GM19397 (cell line): ENCODE measurements at regions not wholly inside any gene's neighbourhood (a gene's known extent, or its start where the extent isn't known, plus 50 kb on each side); places are given as distances from the start of the nearest gene placed in this dataset.

Experiments used
- ATAC-seq: cut with Tn5 transposase; IDR thresholded peaks from one replicate; pipeline ENCODE4 v1.9.1; 2021; ENCODE audit warnings: mild to moderate bottlenecking, moderate library complexity; ENCODE audit not compliant: unreplicated experiment

DNA sequence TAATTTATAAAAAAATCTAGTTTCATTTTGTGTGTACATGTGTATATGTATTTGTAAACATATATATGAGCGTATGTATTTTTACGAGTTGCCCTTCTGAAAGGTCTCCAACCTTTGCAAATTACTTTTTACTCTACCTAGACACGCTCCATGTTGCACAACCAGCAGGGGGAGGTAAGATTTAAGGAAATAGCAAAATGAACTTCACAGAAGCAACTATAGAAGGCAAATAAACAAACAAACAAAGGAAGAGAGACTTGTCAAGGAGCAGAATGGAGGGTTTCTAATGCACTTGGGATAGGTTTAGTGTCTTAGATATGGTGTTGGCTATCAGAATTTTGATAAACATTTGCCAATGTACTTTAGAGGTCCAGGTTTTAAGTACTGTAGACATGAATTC, 820.5 kb upstream of the POU3F3 start:
- ATAC-seq = no peak

DNA sequence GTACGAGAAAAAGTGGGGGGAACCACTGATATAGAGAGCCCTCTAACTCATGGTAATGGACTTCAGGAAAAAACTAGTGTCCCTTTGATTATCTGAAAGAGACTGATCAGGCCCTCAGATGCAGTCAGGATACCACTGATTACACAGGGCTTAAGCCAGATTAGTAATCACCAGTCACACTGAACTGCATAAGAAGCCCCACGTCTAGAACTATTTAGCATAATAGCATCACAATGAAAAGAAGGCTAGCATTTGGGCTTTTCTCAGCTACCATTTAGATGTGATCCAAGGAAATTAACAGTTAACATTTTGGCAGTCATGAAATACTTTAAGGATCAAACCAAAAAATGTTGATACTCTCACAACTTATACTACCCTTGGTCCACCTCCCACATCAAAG, 813.1 kb upstream of the POU3F3 start:
- ATAC-seq = no peak

DNA sequence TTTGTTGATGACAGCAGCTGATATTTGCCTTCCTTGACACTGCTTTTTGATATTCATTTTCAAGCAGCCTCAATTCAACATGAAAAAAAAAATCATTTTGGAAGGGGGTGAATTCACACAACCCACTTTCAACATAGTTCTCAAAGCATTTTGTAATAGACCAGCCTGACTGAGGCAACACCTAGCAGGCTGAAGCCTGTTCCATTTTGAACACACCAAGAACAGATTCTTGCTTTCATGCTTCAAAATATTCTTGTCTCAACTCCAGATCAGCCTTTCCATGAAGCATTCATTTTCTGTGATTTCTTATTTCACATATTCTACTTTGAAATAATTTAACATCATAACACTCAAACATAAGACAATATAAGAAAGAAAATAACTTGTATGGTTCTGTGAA, 812.6 kb upstream of the POU3F3 start:
- no peak for ATAC-seq

DNA sequence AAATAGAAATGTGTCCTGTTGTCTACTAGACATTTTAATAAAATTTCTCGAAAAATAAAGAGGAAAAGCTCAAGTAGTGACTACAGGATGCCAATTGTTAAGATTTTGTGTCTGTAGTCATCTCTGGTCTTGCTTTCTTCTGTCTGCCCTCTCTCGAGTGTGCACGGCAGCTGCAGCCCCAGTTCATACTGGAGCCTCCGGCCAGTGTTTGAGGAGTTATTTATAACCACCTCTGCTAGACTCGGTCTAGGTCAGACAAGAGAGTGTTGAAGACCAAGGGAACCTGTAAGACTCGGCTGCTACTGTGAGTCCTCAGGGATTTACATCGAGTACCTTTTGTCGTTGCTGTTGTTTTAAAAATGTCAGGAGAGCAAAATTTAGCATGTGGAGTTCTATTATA, 810.1 kb upstream of the POU3F3 start:
- no peak for ATAC-seq

DNA sequence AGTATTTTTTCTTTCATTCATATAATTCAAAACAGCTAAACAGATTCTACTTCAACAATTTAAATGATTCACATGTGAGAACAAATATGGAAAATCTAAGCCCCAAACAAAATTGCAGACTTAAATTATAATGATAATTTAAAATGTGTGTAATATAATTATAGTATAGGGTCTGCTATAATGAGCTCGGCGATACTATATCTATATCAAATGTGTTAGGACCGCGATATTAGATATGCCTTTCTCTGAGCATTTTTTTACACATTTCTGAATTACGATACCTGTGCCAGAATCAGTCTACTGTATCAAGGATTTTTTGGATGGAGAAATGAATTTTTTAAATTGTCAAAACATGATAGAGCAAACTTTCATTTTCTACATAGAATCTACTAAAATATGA, 808.8 kb upstream of the POU3F3 start:
- no peak for ATAC-seq

DNA sequence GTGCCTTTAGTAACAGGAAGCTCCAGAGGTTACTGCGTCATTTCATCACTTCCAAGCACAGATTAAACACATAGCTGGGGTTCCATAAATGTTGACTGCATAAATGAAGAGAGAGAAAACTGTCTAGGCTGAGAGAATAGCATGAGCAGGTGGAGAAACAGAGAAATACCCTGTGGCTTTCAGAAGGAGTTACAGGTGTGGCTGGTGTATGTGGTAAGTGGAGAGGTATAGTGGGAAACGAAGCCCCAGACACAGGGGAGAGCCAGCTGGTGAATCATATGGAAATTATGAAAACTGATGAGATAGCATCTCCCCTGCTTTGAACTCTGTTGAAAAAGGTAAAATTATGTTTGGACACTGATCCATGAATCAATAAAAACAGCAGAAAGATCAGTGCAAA, 807.4 kb upstream of the POU3F3 start:
- no peak for ATAC-seq

DNA sequence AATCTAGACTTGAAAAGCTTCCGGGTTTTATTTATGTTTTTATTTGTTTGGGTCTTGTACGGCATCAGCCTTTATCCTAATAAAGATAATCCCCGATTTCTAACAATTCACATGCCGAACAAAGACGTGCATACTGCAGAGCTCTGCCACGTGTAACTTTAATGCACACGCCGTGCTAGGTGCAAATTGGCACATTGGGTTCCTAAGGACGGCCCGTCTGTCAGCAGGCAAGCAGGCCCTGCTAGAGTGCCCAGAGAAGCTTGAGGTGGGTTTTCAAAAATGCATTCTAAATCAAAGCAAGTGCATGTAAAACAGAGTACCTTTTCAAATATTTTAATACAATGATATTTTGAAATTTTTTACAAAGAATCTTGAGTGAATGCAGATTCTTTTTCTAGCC, 806.4 kb upstream of the POU3F3 start:
- ATAC-seq = no peak

DNA sequence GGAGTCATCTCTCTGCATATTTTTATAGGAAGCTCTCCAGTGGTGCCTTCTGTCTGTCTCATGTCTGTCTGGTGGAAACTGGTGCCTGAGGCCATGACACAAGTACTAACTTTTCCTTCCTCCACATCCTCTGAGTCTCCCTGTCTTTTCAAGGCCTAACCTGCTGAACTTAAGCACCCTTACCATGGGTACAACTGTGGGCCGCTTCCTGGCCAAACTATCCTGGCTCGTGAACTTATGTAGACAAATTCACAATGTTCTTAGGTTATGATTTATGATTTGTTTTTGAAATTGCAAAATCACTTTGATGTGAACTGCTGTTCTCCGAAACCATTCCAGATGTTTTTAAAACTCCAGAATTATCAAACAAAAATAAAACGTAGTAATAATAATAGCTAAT, 804.5 kb upstream of the POU3F3 start:
- no peak for ATAC-seq

DNA sequence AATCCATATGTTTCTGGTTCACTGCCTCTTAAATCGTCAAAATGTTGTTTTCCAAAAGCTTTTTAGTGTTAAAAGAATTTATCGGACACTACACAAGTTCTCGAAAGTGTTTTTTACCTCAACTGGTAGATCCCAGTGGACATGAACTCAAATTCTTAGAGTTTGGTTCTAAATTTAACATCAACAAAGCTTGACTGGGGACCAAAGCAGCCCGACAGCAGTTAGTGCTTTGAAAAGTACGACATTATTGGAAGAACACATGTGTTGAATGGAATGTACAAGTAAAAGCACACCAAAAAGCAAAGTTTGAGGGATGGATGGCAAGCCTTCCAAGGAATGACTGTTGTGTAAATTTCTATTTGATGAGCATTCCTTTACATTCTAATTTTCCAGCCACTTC, 803.9 kb upstream of the POU3F3 start:
- ATAC-seq = no peak

DNA sequence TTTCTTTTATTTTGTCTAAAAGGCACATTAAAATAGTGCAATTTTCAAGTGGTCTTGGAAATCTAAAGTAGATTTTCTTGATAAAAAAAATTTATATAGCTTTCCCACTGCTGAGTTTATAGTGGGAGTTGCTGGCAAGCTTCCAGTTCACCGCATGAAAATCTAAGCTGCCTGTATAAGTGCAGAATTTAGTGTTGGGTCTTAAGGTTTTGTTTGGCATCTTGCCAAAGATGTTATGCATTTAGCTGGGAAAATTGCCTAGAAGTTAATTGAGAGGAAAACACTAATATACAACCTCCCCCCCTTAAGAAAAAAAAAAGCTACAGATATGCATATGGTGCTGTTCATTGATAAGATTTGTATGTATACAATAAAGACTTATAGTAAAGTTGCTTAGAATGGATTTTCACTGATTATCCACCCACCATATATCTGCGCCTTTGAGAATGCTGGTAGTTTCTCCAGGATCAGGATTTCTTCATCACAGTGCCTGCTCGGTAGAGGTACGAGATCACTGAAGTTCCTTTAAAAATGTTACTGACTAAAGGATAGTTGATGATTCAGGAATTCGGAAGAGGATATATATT, 803.2 kb upstream of the POU3F3 start:
- ATAC-seq = no peak

DNA sequence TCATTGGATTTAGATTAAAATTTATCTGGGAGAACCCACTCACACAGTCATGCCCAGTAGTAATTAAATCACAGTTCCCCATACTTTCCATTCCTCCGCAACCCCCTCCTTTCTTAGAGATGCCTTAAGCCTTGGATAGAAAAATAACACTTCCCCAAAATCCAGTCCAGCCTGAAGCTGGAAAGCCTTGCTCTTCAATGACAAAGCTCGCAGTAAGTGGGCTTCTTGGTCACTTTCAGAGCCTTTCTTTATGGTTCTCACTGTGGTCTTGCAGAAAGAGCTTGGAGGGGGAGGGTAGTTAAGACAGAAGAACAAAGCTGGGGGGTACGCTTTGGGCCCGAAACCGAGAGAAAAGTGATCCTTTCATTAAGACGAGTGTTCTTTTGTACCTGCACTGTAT, 802.1 kb upstream of the POU3F3 start:
- no peak for ATAC-seq

DNA sequence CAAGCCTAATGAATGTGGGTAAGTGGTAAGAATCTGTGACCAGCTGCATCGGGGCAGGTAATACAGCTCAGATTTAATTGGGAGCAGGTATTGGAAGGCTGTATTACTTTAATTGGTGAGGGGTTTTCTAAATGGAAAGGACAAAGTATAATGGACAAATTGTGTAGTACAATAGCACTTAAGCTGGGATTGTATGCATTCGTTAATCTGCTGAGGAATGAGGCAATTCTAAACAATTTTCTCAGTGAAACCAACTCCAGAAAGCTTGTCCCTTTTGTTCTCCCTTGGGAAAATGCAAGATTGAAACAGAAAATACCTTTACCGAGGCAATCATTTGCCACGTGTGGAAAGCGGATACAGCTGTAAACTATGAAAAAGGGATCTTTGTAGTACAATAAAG, 801.6 kb upstream of the POU3F3 start:
- ATAC-seq = no peak

DNA sequence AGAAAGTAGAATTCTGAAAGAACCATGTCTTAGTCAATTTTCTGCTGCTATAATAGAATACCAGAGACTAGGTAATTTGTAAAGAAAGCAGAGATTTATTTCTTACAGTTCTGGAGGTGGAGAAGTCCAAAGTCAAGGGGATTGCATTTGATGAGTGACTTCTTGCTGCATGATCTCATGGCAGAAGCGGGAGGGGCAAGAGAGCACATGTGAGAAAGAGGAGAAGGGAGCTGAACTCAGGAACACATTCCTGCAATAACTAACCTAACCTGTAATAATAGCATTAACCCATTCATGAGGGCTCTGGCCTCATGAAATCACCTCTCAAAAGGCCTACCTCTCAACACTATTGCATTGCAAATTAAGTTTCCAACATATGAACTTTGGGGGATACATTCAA, 797.5 kb upstream of the POU3F3 start:
- ATAC-seq = no peak

DNA sequence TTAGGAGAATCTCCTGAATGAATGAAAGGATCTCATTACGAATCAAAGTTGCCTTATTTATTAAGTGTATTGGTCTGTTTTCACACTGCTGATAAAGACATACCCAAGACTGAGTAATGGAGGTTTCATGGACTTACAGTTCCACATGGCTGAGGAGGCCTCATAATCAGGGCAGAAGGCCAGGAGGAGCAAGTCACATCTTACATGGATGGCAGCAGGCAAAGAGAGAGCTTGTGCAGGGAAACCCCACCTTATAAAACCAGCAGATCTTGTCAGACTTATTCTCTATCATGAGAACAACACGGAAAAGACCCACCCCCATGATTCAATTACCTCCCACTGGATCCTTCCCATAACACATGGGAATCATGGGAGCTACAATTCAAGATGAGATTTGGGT, 785.2 kb upstream of the POU3F3 start:
- no peak for ATAC-seq

DNA sequence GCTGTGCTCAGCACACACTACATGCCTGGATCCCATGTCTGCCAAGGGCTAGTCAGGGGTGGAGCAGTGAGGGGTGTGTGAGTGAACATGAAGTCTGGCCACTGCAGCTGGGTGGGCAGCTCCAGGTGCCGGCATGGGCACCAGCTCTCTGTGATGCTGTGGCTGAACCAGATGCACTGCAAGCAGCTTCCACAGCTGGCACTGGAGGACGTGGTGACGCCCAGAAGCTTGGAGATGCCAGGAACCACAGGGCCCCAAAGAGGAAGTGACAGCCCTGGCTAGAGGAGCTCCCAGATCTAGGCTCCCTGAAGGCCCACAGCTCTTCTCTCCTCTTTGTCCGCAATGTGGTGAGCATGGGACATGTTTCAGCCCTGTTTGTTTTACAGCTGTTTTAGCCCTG, 776.3 kb upstream of the POU3F3 start:
- no peak for ATAC-seq

DNA sequence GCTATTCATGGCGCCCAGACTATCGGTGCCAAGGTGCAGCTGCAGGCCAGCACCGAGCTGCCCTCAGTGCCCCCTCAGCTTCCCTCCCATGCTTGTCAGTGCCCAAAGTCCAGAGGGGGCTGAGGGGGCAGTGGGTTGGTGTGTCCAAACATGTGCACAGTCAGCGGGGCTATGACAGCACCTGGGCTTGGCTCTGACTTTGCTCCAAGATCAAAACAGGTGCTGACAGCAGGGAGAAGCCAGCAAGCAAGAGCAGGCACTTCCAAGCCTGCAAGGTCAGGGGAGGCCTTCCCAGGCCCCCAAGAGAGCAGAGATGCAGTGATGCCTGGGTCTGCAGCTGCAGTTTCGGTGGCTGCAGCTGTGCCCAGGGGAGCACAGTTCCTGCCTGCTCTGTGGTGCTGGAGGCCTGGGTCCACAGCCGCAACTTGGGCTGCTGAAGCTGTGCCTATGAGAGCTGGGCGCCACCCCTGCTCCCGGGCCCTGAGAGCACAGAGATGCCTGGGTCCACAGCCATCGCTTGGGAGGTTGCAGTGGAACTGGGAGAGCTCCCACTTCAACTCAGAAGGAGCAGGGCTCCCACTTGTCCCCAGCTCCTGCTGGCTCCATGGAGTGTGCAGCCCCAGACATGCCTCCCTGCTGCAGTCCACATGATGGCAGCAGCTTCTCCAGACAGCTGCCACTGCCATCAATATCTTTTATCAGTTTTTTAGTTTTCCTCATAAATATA, 775.3 kb upstream of the POU3F3 start:
- ATAC-seq = no peak

DNA sequence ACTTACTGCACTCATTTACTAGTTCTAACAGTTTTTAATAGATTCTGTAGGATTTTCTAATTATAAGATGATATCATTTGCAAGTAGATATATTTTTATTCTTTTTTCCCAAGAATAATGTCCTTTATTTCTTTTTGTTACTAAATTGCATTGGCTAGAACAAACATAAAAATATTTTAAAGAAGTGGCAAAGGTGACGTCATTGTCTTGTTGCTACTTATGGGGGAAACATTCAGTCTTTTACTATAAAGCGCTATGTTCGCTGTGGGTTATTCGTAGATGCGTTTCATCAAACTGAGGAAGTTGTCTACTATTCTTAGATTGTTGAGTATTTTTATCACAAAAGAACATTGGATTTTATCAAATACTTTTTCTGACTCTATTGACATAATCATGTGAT, 765.2 kb upstream of the POU3F3 start:
- ATAC-seq = no peak

DNA sequence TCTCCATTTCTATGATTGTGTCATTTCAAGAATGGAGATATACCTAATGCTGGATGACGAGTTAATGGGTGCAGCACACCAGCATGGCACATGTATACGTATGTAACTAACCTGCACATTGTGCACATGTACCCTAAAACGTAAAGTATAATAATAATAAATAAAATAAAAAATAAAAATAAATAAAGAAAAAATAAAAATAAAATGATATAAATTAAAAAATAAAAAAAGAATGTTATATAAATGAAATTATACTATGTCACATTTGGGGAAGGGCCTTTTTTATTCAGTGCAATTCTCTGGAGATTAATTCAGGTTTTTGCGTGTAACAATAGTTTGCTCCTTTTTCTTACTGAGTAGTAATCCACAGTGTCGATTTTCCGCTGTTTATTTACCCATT, 763.5 kb upstream of the POU3F3 start:
- ATAC-seq = no peak

DNA sequence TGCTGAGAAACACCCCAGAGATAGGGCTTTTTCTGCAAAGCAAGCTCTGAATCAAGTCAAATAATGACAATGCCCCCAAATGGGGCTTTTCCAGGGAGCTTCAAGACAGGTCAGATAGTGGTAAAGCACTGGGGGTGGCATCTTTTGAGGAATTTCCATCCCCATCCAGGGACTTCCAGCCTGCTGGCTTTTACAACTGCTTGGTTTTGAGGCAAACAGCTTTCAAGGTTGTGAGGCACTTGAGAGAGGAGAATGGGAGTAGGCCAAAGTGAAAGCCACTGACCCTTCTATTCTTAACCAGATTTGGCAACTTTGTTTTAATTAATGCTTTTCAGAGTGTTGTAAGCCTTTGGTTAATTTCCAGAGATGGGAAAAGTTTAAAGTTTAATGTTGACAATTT, 762.0 kb upstream of the POU3F3 start:
- no peak for ATAC-seq

DNA sequence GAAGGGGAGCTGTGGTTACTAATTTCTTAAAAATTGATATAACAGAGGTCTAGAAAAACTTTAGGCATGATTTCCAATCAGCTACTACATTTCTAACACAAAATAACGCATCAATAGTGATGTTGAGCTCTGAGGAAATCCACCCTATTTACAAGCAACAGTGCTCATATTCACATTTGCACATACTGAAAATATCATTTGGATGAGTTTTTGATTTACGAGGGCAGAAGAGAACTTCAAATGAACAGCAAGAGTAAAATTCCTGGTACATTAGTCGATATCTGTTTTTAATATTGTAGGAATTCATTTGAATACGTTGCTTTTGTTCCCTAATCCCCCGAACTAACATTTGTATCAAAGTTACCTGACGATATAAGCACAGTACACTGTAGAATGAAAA, 761.0 kb upstream of the POU3F3 start:
- ATAC-seq = no peak

DNA sequence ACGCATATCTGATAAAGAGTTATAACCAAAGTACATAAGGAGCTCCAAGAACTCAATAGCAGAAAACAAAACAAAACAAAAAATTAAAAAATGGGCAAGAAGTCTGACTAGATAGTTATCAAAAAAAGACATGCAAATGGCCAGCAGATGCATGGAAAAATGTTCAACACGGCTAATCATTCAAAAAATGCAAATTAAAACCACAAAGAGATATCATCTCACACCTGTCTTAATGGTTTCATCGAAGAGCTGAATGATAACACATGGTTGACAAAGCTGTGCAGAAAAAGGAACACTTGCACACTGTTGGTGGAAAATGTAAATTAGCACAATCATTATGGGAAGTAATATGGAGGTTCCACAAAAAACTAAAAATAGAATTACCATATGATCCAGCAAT, 751.3 kb upstream of the POU3F3 start:
- no peak for ATAC-seq

DNA sequence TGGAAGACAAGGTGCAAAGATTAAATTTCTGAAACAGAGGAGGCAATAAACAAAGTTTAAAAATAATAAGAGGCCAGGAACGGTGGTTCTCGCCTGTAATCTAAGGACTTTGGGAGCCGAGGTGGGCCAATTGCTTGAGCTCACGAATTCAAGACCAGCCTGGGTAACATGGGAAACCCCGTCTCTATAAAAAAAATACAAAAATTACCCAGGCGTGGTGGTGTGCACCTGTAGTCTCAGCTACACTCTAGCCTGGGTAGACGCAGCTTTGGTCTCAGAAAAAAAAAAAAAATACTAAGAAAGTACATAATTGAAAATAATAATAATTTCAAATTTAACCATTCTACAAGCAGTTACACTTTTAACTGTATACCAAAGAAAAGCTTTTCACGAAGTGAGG, 744.6 kb upstream of the POU3F3 start:
- no peak for ATAC-seq

DNA sequence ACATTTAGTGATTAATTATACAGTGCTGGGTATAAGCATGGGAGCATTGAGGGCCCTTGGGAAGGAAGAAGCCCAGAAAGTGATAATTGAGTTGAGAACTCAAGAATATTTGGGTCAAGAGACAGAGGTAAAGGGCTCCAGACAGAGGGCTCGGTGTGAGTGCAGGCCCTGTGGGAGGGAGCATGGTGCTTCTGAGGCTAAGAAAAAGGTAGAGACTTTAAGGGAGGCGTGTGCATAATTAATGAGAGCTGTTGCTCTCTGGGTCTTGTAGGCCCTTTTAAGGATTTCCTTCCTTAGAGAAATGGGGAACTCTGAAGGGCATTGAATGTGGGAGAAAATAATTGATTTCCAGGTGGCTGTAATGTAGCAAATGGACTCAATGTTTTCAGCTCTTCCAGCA, 735.0 kb upstream of the POU3F3 start:
- no peak for ATAC-seq
